Heart left ventricle (tissue), 13 donors: ENCODE measurements at regions not wholly inside any gene's neighbourhood (a gene's known extent, or its start where the extent isn't known, plus 50 kb on each side); places are given as distances from the start of the nearest gene placed in this dataset.

Source experiments
- POLR2A ChIP-seq, 2 donors: fragments of 450-650 bp; IDR thresholded peaks; one replicate each; pipeline ENCODE4 v1.6.1; 2017; ENCODE audit warnings: antibody characterized with exemption in 2 of 2, mild to moderate bottlenecking in 2 of 2, moderate library complexity in 2 of 2
- TF ChIP-seq, protein P1 (sequence below), 12 donors: fragments of 200-600 bp; sonication (generic) in 4 of 12; IDR thresholded peaks; one replicate each; pipeline versions ENCODE4 v1.5.0 to v1.8.0; 2018 to 2022; ENCODE audit warnings: antibody characterized with exemption in 12 of 12, mild to moderate bottlenecking in 5 of 12
- donor health status: ischemic (EF 13 %, LVEDD 7.1; RV severe dilation, severe dysfunction).
- donor health status: DM: no; HTN: yes; CAD: no.
- donor health status: DM: no; HTN: no; CAD: no.
- donor health status: ischemic (EF 25% LVEDD 6.9; RV normal size, moderate dysfunction).
- donor health status: ischemic (EF 25% LVEDD 5.7; RV mildly dilated, moderate dysfunction).
- donor health status: ischemic (EF 35%, LVEDD 5.7; RV mildly dilated, moderate dysfunction).
- donor health status: nonischemic (EF 11% LVEDD 7.7; RV severe dilation, severe dysfunction).
- donor health status: DM: yes; HTN: yes; CAD: no.
- donor health status: PGD.
- donor health status: ischemic (EF 29% LVEDD 5.4; RV normal size, mild dysfunction).
- donor health status: nonischemic (EF 23%, LVEDD 6.1; RV moderate dilation, normal function).

DNA sequence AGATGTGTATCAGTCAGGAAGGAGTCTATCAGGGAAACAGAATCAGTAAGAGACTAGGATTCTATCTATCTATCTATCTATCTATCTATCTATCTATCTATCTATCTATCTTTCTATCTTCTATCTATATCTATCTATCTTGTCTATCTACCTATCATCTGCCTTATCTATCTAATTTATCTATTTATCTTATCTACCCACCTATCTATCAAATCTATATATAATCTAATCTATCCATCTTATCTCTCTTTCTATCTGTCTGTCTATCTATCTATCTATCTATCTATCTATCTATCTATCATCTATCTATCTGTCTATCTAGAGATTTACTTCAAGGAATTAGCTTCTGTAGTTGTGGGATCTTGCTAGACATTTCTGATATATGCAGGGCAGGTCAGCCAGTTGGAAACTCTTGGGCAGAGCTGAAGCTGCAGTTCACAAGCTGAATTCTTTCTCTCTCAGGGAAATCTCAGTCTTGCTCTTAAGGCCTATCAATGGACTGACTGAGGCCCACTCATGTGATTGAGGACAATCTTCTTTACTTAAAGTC is 140.2 kb upstream of the JUN start:
- TF ChIP-seq, protein P1, sequence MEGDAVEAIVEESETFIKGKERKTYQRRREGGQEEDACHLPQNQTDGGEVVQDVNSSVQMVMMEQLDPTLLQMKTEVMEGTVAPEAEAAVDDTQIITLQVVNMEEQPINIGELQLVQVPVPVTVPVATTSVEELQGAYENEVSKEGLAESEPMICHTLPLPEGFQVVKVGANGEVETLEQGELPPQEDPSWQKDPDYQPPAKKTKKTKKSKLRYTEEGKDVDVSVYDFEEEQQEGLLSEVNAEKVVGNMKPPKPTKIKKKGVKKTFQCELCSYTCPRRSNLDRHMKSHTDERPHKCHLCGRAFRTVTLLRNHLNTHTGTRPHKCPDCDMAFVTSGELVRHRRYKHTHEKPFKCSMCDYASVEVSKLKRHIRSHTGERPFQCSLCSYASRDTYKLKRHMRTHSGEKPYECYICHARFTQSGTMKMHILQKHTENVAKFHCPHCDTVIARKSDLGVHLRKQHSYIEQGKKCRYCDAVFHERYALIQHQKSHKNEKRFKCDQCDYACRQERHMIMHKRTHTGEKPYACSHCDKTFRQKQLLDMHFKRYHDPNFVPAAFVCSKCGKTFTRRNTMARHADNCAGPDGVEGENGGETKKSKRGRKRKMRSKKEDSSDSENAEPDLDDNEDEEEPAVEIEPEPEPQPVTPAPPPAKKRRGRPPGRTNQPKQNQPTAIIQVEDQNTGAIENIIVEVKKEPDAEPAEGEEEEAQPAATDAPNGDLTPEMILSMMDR (IDR thresholded peaks at IDR 0.05) = no peak
- TF ChIP-seq POLR2A (IDR thresholded peaks at IDR 0.05) = no peak
